Tibial artery (tissue), 4 donors: ENCODE measurements at regions not wholly inside any gene's neighbourhood (a gene's known extent, or its start where the extent isn't known, plus 50 kb on each side); places are given as distances from the start of the nearest gene placed in this dataset.

Experiments
- DNase-seq, 2 donors: peaks; one replicate each; pipeline ENCODE4 v3.0.0-alpha.2; 2019
- H3K27ac ChIP-seq, 2 donors: fragments of 200-600 bp; sonication (generic) in 1 of 2; 1 replicate in 1 of 2; 2 replicates in 1 of 2; pipeline ENCODE4 v1.5.1; 2018 to 2019; ENCODE audit warnings: mild to moderate bottlenecking in 1 of 2
- H3K27me3 ChIP-seq, 2 donors: fragments of 200-600 bp; sonication (generic) in 1 of 2; one replicate each; pipeline versions ENCODE4 v1.5.1 to v1.6.0; 2016 to 2019
- H3K36me3 ChIP-seq, 3 donors: fragments of 200-600 bp; sonication (generic) in 2 of 3; one replicate each; pipeline ENCODE4 v1.5.1; 2016 to 2019; ENCODE audit warnings: mild to moderate bottlenecking in 2 of 3
- H3K4me1 ChIP-seq, 4 donors: fragments of 200-600 bp; sonication (generic) in 2 of 4; 1 replicate in 3 of 4; 2 replicates in 1 of 4; pipeline ENCODE4 v1.5.1; 2016 to 2019
- H3K4me3 ChIP-seq, 2 donors: fragments of 200-600 bp; sonication (generic) in 1 of 2; 1 replicate in 1 of 2; 2 replicates in 1 of 2; pipeline ENCODE4 v1.5.1; 2018 to 2019; ENCODE audit warnings: mild to moderate bottlenecking in 2 of 2
- H3K9me3 ChIP-seq, 3 donors: fragments of 200-600 bp; sonication (generic) in 1 of 3; one replicate each; pipeline ENCODE4 v1.5.1; 2016 to 2019
- CTCF ChIP-seq, 2 experiments: fragments of 200-600 bp in 1 of 2; fragments of 450-650 bp in 1 of 2; IDR thresholded peaks; one replicate each; pipeline ENCODE4 v1.5.1; 2017 to 2019; ENCODE audit warnings: antibody characterized with exemption in 2 of 2, mild to moderate bottlenecking in 1 of 2, moderate library complexity in 1 of 2
- intact Hi-C: fragments of 100-400 bp; cut with DNase I; formaldehyde crosslinking; loops from one replicate; pipeline ENCODE4 v1.15.0; 2023; ENCODE audit warnings: low total_unique reads

DNA sequence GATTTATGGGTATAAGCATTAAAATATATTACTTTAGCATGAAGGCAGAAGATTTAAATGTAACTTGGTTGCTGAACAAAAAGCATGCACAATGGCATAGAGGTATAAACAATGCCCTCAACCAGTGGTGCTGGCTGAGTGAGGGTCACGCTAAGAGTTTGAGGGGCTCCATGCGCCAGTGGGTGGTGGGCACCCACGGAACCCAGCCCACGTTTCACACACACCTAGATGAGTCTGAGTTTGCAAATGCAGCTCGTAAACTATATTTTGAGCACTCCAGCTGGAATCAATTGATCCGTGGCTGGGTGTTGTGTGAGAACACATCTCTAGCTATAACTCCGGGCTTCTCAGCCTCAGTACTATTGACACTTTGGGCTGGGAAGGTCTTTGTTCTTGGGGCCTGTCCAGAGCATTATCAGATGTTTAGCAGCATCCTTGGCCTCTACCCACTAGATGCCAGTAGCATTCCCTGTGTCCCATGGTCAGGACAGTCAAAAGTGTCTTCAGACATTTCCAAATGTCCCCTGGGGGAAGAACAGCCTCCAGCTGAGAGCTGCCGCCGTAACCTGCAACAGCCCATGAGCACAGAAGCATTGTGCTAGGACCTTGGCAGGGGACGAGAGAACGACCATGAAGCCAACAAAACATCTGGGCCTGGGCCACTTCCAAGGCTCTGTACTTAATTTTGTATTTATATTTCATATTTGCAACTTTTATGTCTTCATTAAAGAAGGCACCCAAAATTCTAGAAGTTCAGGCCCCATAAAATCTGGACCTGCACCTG lies 108.1 kb upstream of the SOX1 start:
- no peak for TF ChIP-seq CTCF (IDR thresholded peaks at IDR 0.05)
- H3K36me3 ChIP-seq, result no peaks in the 10 kb centered on the region
- no peaks in the 10 kb centered on the region for H3K4me1 ChIP-seq
- H3K27ac ChIP-seq, result no peak overlapping the region
- no peaks in the 10 kb centered on the region for H3K27me3 ChIP-seq
- intact Hi-C loops, result no loop called here
- DNase-seq, result no peak
- H3K4me3 ChIP-seq, result no peak overlapping the region
- H3K9me3 ChIP-seq, result no peaks in the 10 kb centered on the region

DNA sequence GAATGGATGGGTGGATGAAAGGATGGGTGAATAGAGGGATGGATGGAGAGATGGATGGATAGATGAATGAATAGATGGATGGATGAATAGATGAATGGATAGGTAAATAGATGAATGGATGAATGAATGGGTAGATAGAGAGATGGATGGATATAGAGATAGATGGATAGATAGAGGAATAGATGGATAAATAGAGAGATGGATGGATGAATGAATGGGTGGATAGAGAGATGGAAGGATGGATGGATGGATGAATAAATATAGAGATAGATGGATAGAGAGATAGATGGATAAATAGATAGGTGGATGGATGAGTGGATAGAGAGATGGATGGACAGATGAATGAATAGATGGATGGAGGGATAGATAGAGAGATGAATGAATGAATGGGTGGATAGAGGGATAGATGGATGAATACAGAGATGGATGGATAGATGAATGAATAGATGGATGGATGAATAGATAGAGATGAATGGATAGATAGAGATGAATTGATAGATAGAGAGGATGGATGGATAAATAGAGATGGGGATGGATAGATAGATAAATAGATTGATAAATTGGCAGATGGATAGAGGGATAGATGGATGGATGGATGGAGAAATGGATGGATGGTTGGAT lies 106.7 kb upstream of the SOX1 start:
- H3K36me3 ChIP-seq, result no peaks in the 10 kb centered on the region
- H3K4me3 ChIP-seq, result no peak overlapping the region
- no peaks in the 10 kb centered on the region for H3K27me3 ChIP-seq
- no peak for DNase-seq
- no peak overlapping the region for H3K27ac ChIP-seq
- intact Hi-C loops, result no loop called here
- TF ChIP-seq CTCF (IDR thresholded peaks at IDR 0.05), result no peak
- no peaks in the 10 kb centered on the region for H3K9me3 ChIP-seq
- H3K4me1 ChIP-seq, result no peaks in the 10 kb centered on the region

DNA sequence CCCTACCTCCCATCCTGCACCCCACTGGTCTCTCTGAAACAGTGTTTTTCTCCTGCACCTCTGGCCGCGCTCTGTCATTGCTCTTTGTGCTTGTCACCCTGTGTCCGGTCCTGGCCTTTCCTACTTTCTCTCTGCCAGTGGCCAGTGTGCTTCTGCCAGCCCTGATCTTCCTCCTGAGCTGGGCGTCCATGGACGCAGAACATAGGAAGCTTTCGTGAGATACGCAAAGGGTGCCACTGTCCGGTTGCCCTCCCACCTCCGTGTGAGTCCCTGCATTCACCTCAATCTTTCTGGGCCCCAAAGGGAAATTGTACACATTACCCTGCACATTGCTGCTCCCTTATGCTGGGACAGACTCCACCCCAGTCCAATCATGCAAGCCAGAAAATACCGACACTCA lies 105.7 kb upstream of the SOX1 start:
- intact Hi-C loops, result no loop called here
- Histone ChIP-seq H3K4me3 (no peak overlapping the region), H3K4me1 (no peaks in the 10 kb centered on the region), H3K27me3 (no peaks in the 10 kb centered on the region), H3K9me3 (no peaks in the 10 kb centered on the region), H3K27ac (no peak overlapping the region), H3K36me3 (no peaks in the 10 kb centered on the region)
- DNase-seq, result no peak
- no peak for TF ChIP-seq CTCF (IDR thresholded peaks at IDR 0.05)

DNA sequence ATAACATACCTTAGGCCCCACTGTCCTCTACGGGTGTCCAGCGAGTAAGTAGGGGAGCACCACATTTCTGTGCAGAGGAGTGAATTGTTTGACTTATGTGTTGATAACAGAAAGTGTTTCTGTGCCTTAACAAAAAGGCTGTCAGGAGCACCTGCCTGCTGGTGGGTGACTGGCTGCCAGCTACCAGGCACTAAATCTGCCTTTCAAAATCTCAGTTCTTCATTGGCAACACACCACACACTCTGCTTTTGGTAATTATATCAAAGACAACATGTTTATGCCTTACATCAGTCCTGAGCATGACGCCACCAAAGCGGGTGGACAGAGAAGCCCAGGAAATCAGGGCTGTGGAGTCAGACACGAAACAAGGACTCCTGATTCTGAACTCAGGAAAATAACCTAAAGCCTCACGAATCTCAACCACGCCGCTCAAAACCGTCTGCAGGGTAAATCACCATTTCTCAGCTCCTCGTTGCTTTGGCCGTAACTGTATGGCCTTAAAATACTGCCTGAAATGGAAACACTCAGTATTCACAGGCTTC lies 105.2 kb upstream of the SOX1 start:
- Histone ChIP-seq H3K4me3 (no peak overlapping the region), H3K36me3 (no peaks in the 10 kb centered on the region), H3K4me1 (no peaks in the 10 kb centered on the region), H3K27ac (no peak overlapping the region), H3K27me3 (no peaks in the 10 kb centered on the region), H3K9me3 (no peaks in the 10 kb centered on the region)
- no peak for TF ChIP-seq CTCF (IDR thresholded peaks at IDR 0.05)
- DNase-seq, result no peak
- intact Hi-C loops, result no loop called here

- DNase-seq, result no peak
These were observed 104.5 kb upstream of the SOX1 start for GRCh38 chr13:111962431-111962891.

More at GRCh38 chr13:111962431-111962891, 104.5 kb upstream of the SOX1 start:
- peaks cover 0 to 5% of the 10 kb centered on the region in 2 donors for H3K27me3 ChIP-seq
- intact Hi-C loops, result no loop called here
- no peak overlapping the region for H3K4me3 ChIP-seq
- H3K9me3 ChIP-seq, result no peaks in the 10 kb centered on the region
- no peaks in the 10 kb centered on the region for H3K36me3 ChIP-seq
- no peaks in the 10 kb centered on the region for H3K4me1 ChIP-seq
- no peak for TF ChIP-seq CTCF (IDR thresholded peaks at IDR 0.05)
- no peak overlapping the region for H3K27ac ChIP-seq
